Heart left ventricle (tissue), 16 donors: ENCODE measurements at regions not wholly inside any gene's neighbourhood (a gene's known extent, or its start where the extent isn't known, plus 50 kb on each side); places are given as distances from the start of the nearest gene placed in this dataset.

Source experiments
- ATAC-seq, 4 donors: fragments of 200-7000 bp; cut with Tn5 transposase; one replicate each; pipeline ENCODE4 v1.9.1; 2020 to 2022; ENCODE audit warnings: moderate library complexity in 4 of 4, mild to moderate bottlenecking in 3 of 4, moderate number of reproducible peaks in 1 of 4
- DNase-seq, 5 donors: peaks; one replicate each; pipeline ENCODE4 v3.0.0-alpha.2; 2020
- H3K27ac ChIP-seq, 12 donors: fragments of 200-600 bp; sonication (generic) in 4 of 12; one replicate each; pipeline versions ENCODE4 v1.5.0 to v1.8.0; 2016 to 2022; ENCODE audit warnings: mild to moderate bottlenecking in 2 of 12
- H3K27me3 ChIP-seq, 9 donors: fragments of 200-600 bp; sonication (generic) in 2 of 9; one replicate each; pipeline versions ENCODE4 v1.5.1 to v1.8.0; 2016 to 2022; ENCODE audit warnings: mild to moderate bottlenecking in 3 of 9
- H3K36me3 ChIP-seq, 9 donors: fragments of 200-600 bp; sonication (generic) in 2 of 9; one replicate each; pipeline versions ENCODE4 v1.5.0 to v1.8.0; 2018 to 2022; ENCODE audit warnings: mild to moderate bottlenecking in 2 of 9
- H3K4me1 ChIP-seq, 12 donors: fragments of 200-600 bp; sonication (generic) in 4 of 12; one replicate each; pipeline versions ENCODE4 v1.5.0 to v1.8.0; 2016 to 2022; ENCODE audit warnings: mild to moderate bottlenecking in 3 of 12
- H3K4me3 ChIP-seq, 12 donors: fragments of 200-600 bp; sonication (generic) in 4 of 12; one replicate each; pipeline versions ENCODE4 v1.5.0 to v1.8.0; 2017 to 2022; ENCODE audit warnings: mild to moderate bottlenecking in 9 of 12, moderate library complexity in 4 of 12
- H3K9me3 ChIP-seq, 12 donors: fragments of 200-600 bp; sonication (generic) in 4 of 12; one replicate each; pipeline versions ENCODE4 v1.5.0 to v1.8.0; 2016 to 2022; ENCODE audit warnings: mild to moderate bottlenecking in 1 of 12
- CTCF ChIP-seq, 12 donors: fragments of 200-600 bp; sonication (generic) in 4 of 12; IDR thresholded peaks; one replicate each; pipeline versions ENCODE4 v1.5.0 to v1.8.0; 2018 to 2022; ENCODE audit warnings: antibody characterized with exemption in 12 of 12, mild to moderate bottlenecking in 5 of 12
- POLR2A ChIP-seq, 2 donors: fragments of 450-650 bp; IDR thresholded peaks; one replicate each; pipeline ENCODE4 v1.6.1; 2017; ENCODE audit warnings: antibody characterized with exemption in 2 of 2, mild to moderate bottlenecking in 2 of 2, moderate library complexity in 2 of 2
- WGBS, 4 donors: extraction: QIAGEN DNeasy Blood & Tissue Kit in 2 of 4; methylation state at CpG; one replicate each; pipeline versions ENCODE4 v1.1.5 to v1.1.7; 2013 to 2018; 5-methylcytosine and 5-hydroxymethylcytosine counted together
- intact Hi-C, 10 donors: fragments of 100-400 bp; cut with DNase I; formaldehyde crosslinking; loops; one replicate each; pipeline versions ENCODE4 v1.11.1 to v1.14.2; 2022
- donor health status: ischemic (EF 13 %, LVEDD 7.1; RV severe dilation, severe dysfunction).
- donor health status: healthy with polysubstance abuse.
- donor health status: DM: no; HTN: yes; CAD: no.
- donor health status: DM: no; HTN: no; CAD: no.
- donor health status: ischemic (EF 25% LVEDD 6.9; RV normal size, moderate dysfunction).
- donor health status: ischemic (EF 25% LVEDD 5.7; RV mildly dilated, moderate dysfunction).
- donor health status: healthy.
- donor health status: DM: yes; HTN: yes; CAD: no.
- donor health status: ischemic (EF 35%, LVEDD 5.7; RV mildly dilated, moderate dysfunction).
- donor health status: nonischemic (EF 11% LVEDD 7.7; RV severe dilation, severe dysfunction).
- donor health status: DM: yes; HTN: yes; CAD: no.
- donor health status: PGD.
- donor health status: ischemic (EF 29% LVEDD 5.4; RV normal size, mild dysfunction).
- donor health status: nonischemic (EF 23%, LVEDD 6.1; RV moderate dilation, normal function).

GRCh38 chr1:222240536-222241181, 307.2 kb downstream of the HHIPL2 start:
- DNase-seq = no peak
- 79 to 86% (median 82%) methylated on average over 7 of the region's 7 CpGs for WGBS, 4 donors
- H3K27me3 ChIP-seq = no peaks in the 10 kb centered on the region
- no peaks in the 10 kb centered on the region for H3K4me1 ChIP-seq
- no peaks in the 10 kb centered on the region for H3K9me3 ChIP-seq
- H3K36me3 ChIP-seq = no peaks in the 10 kb centered on the region
- H3K27ac ChIP-seq = no peak overlapping the region
- no peak for ATAC-seq
- intact Hi-C loops = no loop called here
- TF ChIP-seq POLR2A (IDR thresholded peaks at IDR 0.05) (no peak), CTCF (IDR thresholded peaks at IDR 0.05) (no peak)
- no peak overlapping the region for H3K4me3 ChIP-seq

- Histone ChIP-seq H3K4me3 (no peak overlapping the region), H3K4me1 (no peaks in the 10 kb centered on the region), H3K27ac (no peak overlapping the region), H3K27me3 (peaks cover 0 to 6% (median 0%) of the 10 kb centered on the region in 9 donors), H3K9me3 (no peaks in the 10 kb centered on the region), H3K36me3 (no peaks in the 10 kb centered on the region)
- ATAC-seq (no peak), DNase-seq (no peak)
- TF ChIP-seq CTCF (IDR thresholded peaks at IDR 0.05) = no peak
- no peak for TF ChIP-seq POLR2A (IDR thresholded peaks at IDR 0.05)
- intact Hi-C loops = no loop called here
- 92 to 100% (median 95%) methylated on average over 1 of the region's 1 CpG for WGBS, 4 donors
Measured at GRCh38 chr1:222239130-222239529, 308.8 kb downstream of the HHIPL2 start.

- Histone ChIP-seq H3K9me3 (no peaks in the 10 kb centered on the region), H3K27ac (no peak overlapping the region), H3K4me1 (no peaks in the 10 kb centered on the region), H3K27me3 (peaks cover 0 to 11% (median 0%) of the 10 kb centered on the region in 9 donors), H3K4me3 (no peak overlapping the region), H3K36me3 (no peaks in the 10 kb centered on the region)
- TF ChIP-seq POLR2A (IDR thresholded peaks at IDR 0.05) = no peak
- no peak for TF ChIP-seq CTCF (IDR thresholded peaks at IDR 0.05)
- WGBS, 4 donors = 89 to 93% (median 91%) methylated on average over 2 of the region's 2 CpGs
- intact Hi-C loops = no loop called here
- ATAC-seq (no peak), DNase-seq (no peak)
Measured at GRCh38 chr1:222234351-222234750, 313.6 kb downstream of the HHIPL2 start.

GRCh38 chr1:222233444-222234158, 314.3 kb downstream of the HHIPL2 start:
- TF ChIP-seq CTCF (IDR thresholded peaks at IDR 0.05) (no peak), POLR2A (IDR thresholded peaks at IDR 0.05) (no peak)
- DNase-seq = no peak
- H3K4me3 ChIP-seq = no peak overlapping the region
- WGBS, 4 donors = 53 to 63% (median 58%) methylated on average over 6 of the region's 6 CpGs
- no peak overlapping the region for H3K27ac ChIP-seq
- H3K36me3 ChIP-seq = no peaks in the 10 kb centered on the region
- no peaks in the 10 kb centered on the region for H3K9me3 ChIP-seq
- ATAC-seq = no peak
- H3K4me1 ChIP-seq = no peaks in the 10 kb centered on the region
- intact Hi-C loops = no loop called here
- H3K27me3 ChIP-seq = peaks cover 0 to 12% (median 0%) of the 10 kb centered on the region in 9 donors
